Subcutaneous abdominal adipose tissue (tissue), 5 donors: ENCODE measurements at regions not wholly inside any gene's neighbourhood (a gene's known extent, or its start where the extent isn't known, plus 50 kb on each side); places are given as distances from the start of the nearest gene placed in this dataset.

Source experiments
- H3K27ac ChIP-seq: one replicate; pipeline ENCODE4 v1.7.0; 2013; ENCODE audit warnings: low read depth, mild to moderate bottlenecking, inconsistent platforms, low read length, moderate library complexity
- H3K27me3 ChIP-seq, 5 donors: one replicate each; pipeline ENCODE4 v1.7.0; 2013; ENCODE audit warnings: low read length in 5 of 5, inconsistent platforms in 1 of 5; ENCODE audit not compliant: control insufficient read depth in 5 of 5, insufficient read depth in 4 of 5
- H3K36me3 ChIP-seq, 5 donors: one replicate each; pipeline ENCODE4 v1.7.0; 2013; ENCODE audit warnings: low read length in 5 of 5; ENCODE audit not compliant: control insufficient read depth in 5 of 5, insufficient read depth in 5 of 5
- H3K4me1 ChIP-seq, 5 donors: one replicate each; pipeline ENCODE4 v1.7.0; 2013; ENCODE audit warnings: low read length in 5 of 5, mild to moderate bottlenecking in 3 of 5, moderate library complexity in 1 of 5; ENCODE audit not compliant: control insufficient read depth in 5 of 5, insufficient read depth in 5 of 5
- H3K4me3 ChIP-seq, 5 donors: one replicate each; pipeline ENCODE4 v1.7.0; 2013; ENCODE audit warnings: low read length in 5 of 5, low read depth in 1 of 5
- H3K9ac ChIP-seq, 5 donors: one replicate each; pipeline ENCODE4 v1.7.0; 2013; ENCODE audit warnings: low read length in 5 of 5, mild to moderate bottlenecking in 4 of 5, moderate library complexity in 3 of 5
- H3K9me3 ChIP-seq, 5 donors: one replicate each; pipeline ENCODE4 v1.7.0; 2013; ENCODE audit warnings: low read length in 5 of 5; ENCODE audit not compliant: control insufficient read depth in 5 of 5
- donor health status: healthy.
- donor health status: healthy.
- donor health status: healthy.
- donor health status: healthy.
- donor health status: healthy.

DNA sequence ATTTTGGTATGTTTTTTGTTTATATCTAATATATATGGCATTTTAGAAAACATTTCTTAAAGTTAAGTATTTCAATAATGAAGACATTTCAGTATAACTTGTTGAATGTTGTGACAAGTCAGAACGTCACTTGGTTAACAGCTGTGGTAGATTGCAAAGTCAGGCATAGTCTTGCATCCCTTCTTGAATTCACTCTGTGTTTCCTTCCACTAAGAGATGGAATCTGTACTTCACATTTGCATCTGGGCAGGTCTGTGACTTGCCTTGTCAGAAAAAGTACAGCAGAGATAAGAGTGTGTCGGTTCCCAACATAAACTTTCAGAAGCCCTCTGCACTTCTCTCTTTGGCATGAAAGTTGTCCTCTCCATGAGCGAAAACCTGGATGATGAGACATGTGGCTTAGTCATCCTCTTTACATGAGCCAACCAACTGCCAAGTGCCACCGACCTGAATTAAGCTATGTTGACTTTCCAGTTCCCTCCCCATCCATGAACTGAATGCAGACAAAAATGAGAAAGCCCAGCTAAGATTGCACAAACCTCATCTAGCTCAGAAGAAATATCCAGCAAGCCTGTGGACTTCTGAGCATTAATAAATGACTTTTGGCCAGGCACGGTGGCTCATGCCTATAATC is 1730.2 kb downstream of the MRPL39 start:
- no peak overlapping the region for H3K27ac ChIP-seq
- no peak overlapping the region for H3K9ac ChIP-seq
- no peaks in the 10 kb centered on the region for H3K9me3 ChIP-seq
- no peak overlapping the region for H3K4me3 ChIP-seq
- H3K4me1 ChIP-seq, result no peaks in the 10 kb centered on the region
- no peaks in the 10 kb centered on the region for H3K27me3 ChIP-seq
- no peaks in the 10 kb centered on the region for H3K36me3 ChIP-seq

DNA sequence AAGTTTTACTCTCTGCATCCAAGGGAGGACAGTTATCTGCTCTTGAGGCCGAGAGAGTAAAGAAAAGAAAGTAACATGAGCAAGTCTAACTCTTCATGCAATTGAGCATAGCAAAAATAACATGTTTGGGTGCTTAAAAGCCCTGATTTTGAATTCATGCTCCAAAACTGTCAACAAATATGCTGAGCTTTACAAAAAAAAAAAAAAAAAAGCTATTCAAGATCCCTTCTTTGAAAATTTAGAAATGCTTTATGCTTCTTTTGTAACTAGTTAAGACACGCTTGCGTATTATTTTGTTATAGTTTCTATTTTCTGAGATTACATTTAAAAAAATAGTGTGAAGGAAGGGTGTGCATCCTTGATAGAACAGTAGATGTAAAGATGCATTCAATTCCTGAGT is 1733.0 kb downstream of the MRPL39 start:
- no peaks in the 10 kb centered on the region for H3K9me3 ChIP-seq
- no peaks in the 10 kb centered on the region for H3K27me3 ChIP-seq
- no peaks in the 10 kb centered on the region for H3K4me1 ChIP-seq
- H3K9ac ChIP-seq, result no peak overlapping the region
- no peak overlapping the region for H3K27ac ChIP-seq
- H3K36me3 ChIP-seq, result no peaks in the 10 kb centered on the region
- no peak overlapping the region for H3K4me3 ChIP-seq

DNA sequence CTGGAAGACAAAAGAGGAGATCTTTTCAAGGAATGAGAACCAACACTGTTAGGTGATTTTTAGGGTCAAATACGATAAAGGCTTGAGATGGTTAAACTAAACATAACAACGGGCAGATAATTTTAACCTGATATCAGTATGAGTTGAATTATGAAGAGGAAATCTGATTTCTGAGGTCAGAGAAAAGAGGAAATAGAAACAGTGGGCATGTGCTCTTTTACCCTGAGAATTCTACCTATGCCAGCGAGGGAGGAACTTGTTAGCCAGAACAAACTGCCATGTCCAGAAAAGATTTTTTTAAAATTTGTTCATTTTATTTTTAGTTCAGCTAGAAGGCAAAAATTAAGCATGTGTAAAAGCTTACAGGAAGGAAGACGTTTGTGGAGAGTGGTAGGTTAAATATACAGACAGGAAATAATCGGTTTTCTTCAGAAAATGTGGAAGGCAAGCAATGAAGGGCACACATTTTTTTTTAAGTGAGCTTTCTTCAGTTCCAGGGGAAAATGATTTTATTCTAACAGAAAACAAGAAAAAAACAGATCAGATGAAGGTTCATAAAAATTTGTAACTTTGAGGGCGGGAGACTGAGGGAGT is 1745.3 kb downstream of the MRPL39 start:
- Histone ChIP-seq H3K9ac (no peak overlapping the region), H3K27me3 (no peaks in the 10 kb centered on the region), H3K9me3 (no peaks in the 10 kb centered on the region), H3K4me3 (no peak overlapping the region), H3K36me3 (no peaks in the 10 kb centered on the region), H3K27ac (no peak overlapping the region), H3K4me1 (no peaks in the 10 kb centered on the region)

DNA sequence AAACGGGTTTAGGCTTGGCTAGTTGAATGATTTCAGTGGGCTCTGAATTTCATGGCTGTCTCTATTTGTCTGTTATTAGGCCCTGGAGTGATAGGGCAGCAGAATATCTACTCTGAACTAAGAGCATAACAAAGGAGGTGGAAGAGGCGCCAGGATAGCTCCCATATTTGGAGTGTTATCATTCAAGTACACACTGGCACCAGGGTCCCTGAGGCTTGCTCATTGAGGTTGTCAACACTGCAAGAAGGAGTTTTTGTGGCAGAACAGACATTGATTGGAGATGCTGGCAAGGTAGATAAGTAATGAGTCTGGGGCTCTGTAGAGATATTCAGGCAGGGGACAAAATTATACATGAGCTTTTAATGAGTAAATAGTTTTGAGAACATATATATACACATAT is 1748.4 kb downstream of the MRPL39 start:
- Histone ChIP-seq H3K27ac (no peak overlapping the region), H3K36me3 (no peaks in the 10 kb centered on the region), H3K9me3 (no peaks in the 10 kb centered on the region), H3K27me3 (no peaks in the 10 kb centered on the region), H3K4me1 (no peaks in the 10 kb centered on the region), H3K4me3 (no peak overlapping the region), H3K9ac (no peak overlapping the region)

DNA sequence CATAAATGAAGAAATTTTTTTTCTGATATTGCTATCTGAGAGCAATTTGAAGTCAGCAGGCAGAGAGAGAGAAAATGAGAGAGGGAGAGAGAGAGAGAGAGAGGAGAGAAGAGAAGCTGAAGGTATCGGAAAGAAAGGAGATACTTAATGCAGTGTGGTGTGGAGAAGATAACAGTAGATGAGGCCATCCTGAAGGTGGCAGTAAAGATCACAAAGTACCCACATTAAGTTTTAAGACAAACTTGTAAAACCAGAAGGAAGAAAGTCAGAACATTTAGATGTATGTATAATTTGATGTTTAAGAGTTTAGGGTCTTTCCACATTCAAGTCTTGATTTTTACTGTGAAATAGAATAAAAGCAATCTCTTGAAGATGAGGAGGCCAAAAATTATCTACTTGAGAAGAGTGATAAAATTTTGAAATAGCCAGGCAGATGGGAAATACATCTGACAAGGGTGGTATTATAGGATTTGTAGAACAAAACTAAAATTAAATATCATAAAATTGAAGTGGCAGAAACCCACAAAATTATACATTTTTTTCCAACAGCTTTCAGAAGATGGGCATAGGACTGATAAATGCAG is 1753.4 kb downstream of the MRPL39 start:
- Histone ChIP-seq H3K9me3 (no peaks in the 10 kb centered on the region), H3K36me3 (no peaks in the 10 kb centered on the region), H3K9ac (no peak overlapping the region), H3K27ac (no peak overlapping the region), H3K4me1 (no peaks in the 10 kb centered on the region), H3K4me3 (no peak overlapping the region), H3K27me3 (no peaks in the 10 kb centered on the region)

DNA sequence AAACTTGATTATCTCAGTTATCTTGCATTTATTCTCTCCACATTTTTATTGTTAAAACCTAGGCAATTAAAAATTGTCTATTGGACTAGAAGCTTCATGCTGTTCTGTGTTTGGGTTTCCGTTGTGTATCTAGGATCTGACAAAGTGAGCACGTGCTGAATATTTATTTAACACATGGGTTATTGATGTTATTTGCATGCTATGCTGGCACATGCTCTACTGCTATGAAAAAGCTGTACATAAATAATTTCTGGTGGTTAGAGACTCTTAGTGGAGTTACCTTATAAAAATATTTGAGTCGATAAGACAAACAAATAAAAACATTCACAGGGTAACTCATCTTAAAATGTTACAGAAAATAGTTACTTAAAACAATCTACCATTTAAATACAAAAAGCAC is 1769.7 kb downstream of the MRPL39 start:
- no peaks in the 10 kb centered on the region for H3K27me3 ChIP-seq
- H3K36me3 ChIP-seq, result no peaks in the 10 kb centered on the region
- no peak overlapping the region for H3K4me3 ChIP-seq
- H3K4me1 ChIP-seq, result no peaks in the 10 kb centered on the region
- no peak overlapping the region for H3K27ac ChIP-seq
- peaks cover 0 to 9% (median 7%) of the 10 kb centered on the region in 5 donors for H3K9me3 ChIP-seq
- H3K9ac ChIP-seq, result no peak overlapping the region

DNA sequence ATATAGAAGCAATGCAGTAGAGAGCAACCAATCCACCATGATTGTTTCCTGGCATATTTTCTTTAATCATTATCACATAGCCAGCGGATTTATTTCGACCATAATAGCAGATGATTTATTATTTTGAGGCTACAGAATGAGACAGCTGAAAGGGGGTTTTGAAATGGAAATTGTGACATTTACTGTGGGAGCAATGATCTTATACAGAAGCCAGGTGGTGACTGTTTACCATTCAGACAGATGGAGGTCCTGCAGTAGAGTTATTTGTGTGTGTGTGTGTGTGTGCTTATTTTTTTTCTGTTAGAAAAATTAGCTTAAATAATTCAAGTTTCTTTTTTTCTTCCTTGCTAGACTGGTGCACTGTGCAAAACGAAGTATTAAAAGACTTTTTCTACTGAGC is 1784.5 kb downstream of the MRPL39 start:
- Histone ChIP-seq H3K9me3 (no peaks in the 10 kb centered on the region), H3K9ac (no peak overlapping the region), H3K4me3 (no peak overlapping the region), H3K4me1 (no peaks in the 10 kb centered on the region), H3K27ac (no peak overlapping the region), H3K27me3 (no peaks in the 10 kb centered on the region), H3K36me3 (no peaks in the 10 kb centered on the region)

DNA sequence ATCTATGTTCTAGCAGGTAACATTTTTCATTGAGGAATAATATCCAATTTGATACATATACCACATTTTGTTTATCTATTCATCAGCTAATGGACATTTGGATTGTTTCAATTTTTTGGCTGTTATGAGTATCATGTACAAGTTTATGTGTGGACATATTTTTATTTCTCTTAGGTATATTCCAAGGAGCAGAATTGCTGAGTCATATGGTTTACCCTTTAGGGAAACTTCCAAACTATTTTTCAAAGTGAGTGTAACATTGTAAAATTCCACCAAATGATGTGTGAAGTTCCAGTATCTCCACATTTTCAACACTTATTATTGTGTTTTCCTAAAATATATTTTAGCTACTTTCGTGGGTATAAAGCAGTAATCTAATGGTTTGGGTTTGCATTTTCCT is 1789.9 kb downstream of the MRPL39 start:
- Histone ChIP-seq H3K4me1 (no peaks in the 10 kb centered on the region), H3K9ac (no peak overlapping the region), H3K9me3 (no peaks in the 10 kb centered on the region), H3K27me3 (no peaks in the 10 kb centered on the region), H3K36me3 (no peaks in the 10 kb centered on the region), H3K27ac (no peak overlapping the region), H3K4me3 (no peak overlapping the region)

DNA sequence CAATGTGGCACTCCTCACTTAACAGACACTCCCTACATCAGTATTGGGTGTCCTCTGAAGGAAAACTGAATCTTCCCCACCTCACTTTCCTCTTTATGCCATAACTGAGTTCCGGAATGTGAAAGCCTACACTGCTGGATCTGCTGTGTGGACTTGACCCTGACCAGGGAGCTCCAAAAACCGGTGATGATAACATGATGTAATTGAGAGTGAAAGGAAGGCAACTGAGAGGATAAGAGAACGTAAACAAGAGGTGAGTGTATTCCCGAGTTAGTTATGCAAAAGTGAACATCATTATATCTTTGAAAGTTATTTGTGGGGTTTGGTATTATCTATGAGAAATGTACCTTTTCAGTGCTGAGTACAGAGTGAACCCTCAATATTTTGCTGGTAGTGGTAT is 1794.8 kb downstream of the MRPL39 start:
- no peaks in the 10 kb centered on the region for H3K9me3 ChIP-seq
- no peaks in the 10 kb centered on the region for H3K4me1 ChIP-seq
- no peak overlapping the region for H3K9ac ChIP-seq
- H3K36me3 ChIP-seq, result no peaks in the 10 kb centered on the region
- no peak overlapping the region for H3K27ac ChIP-seq
- H3K4me3 ChIP-seq, result no peak overlapping the region
- no peaks in the 10 kb centered on the region for H3K27me3 ChIP-seq

DNA sequence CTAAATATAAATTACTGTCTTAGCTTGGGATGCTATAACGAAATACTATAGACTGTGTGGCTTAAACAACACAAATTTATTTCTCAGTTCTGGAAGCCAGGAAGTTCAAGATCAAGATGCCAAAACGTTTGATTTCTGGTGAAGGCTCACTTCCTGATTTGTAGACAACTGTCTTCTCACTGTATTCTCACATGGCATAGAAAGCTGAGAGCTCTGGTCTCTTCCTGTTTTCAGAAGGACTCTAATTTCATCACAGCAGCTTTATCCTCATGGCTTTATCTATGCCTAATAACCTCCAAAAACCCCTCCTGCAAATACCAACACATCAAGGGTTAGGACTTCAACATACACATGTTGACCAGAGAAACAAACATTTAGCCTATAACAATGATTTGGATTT is 1795.5 kb downstream of the MRPL39 start:
- Histone ChIP-seq H3K27me3 (no peaks in the 10 kb centered on the region), H3K4me3 (no peak overlapping the region), H3K9me3 (no peaks in the 10 kb centered on the region), H3K27ac (no peak overlapping the region), H3K4me1 (no peaks in the 10 kb centered on the region), H3K36me3 (no peaks in the 10 kb centered on the region), H3K9ac (no peak overlapping the region)
